ENCODE measurements at regions not wholly inside any gene's neighbourhood (a gene's known extent, or its start where the extent isn't known, plus 50 kb on each side); places are given as distances from the start of the nearest gene placed in this dataset.

DNA sequence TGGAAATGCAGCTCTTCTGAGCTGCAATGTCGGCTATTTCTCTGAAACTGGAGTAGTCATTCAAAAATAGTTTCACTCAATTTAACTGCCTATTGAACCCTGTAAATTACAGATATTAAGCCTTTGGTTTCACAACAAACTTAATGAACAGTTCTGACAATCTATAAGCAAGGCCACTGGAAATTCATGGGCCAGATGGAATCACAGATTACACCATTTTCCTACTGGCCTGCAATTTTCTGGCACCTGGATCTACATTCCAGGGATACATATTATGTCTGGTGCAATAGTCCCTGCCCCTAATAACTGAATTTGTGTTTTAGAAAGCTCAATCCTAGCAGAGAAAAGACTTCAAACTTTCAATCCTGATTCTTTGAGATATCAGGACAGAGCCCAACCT is 551.7 kb downstream of the RNF144A start:
- H3K27me3 ChIP-seq (ENCODE audit: control insufficient read depth in 3 of 3, insufficient read depth in 3 of 3, low read depth in 1 of 3, low read length in 3 of 3): no peaks in the 10 kb centered on the region
- H3K23ac ChIP-seq (ENCODE audit: low read depth, low read length, poor library complexity): no peak overlapping the region
- no peak overlapping the region for H3K18ac ChIP-seq (ENCODE audit: low read length)
- no peak overlapping the region for H3K27ac ChIP-seq (replicated peaks; ENCODE audit: low read length)
- no peak overlapping the region for H2BK12ac ChIP-seq (ENCODE audit: low read length)
- no peak overlapping the region for H2AK5ac ChIP-seq (ENCODE audit: low read depth, low read length)
- H3K9ac ChIP-seq (ENCODE audit: low read depth, low read length, poor library complexity): no peak overlapping the region
- no peaks in the 10 kb centered on the region for H3K9me3 ChIP-seq (replicated peaks in 1 of 2; ENCODE audit: control insufficient read depth in 2 of 2, insufficient read depth in 1 of 2, low read depth in 1 of 2, low read length in 2 of 2)
- no peak for DNase-seq (ENCODE audit: low spot score)
- H3K4me3 ChIP-seq (ENCODE audit: low read length in 2 of 2): no peak overlapping the region
- H2BK120ac ChIP-seq (ENCODE audit: low read depth, low read length): no peak overlapping the region
- no CpG with 5 or more reads among the region's 1 CpG for WGBS, 2 donors (ENCODE audit: extremely low coverage in 2 of 2, insufficient read length in 2 of 2, insufficient replicate concordance in 1 of 2)
- no peaks in the 10 kb centered on the region for H3K4me1 ChIP-seq (ENCODE audit: control insufficient read depth in 2 of 2, insufficient read depth in 1 of 2, low read depth in 1 of 2, low read length in 2 of 2)
- H3K36me3 ChIP-seq (replicated peaks in 1 of 2; ENCODE audit: control insufficient read depth in 2 of 2, insufficient read depth in 2 of 2, low read length in 2 of 2): no peaks in the 10 kb centered on the region
- H2AFZ ChIP-seq (ENCODE audit: low read length): no peak overlapping the region
- no peak overlapping the region for H3K14ac ChIP-seq (ENCODE audit: low read length)
- H4K8ac ChIP-seq (ENCODE audit: low read depth, low read length): no peak overlapping the region
- H3K4ac ChIP-seq (ENCODE audit: low read length): no peak overlapping the region
- no peak overlapping the region for H3K4me2 ChIP-seq (ENCODE audit: insufficient read depth, low read length, poor library complexity, severe bottlenecking)
- no peak overlapping the region for H4K91ac ChIP-seq (ENCODE audit: low read depth, low read length, poor library complexity)
- H2BK15ac ChIP-seq (ENCODE audit: low read length): no peak overlapping the region
- no peak overlapping the region for H2BK5ac ChIP-seq (ENCODE audit: low read length)
- H3K79me1 ChIP-seq (ENCODE audit: low read depth, low read length): no peaks in the 10 kb centered on the region

- H3K4me2 ChIP-seq (ENCODE audit: insufficient read depth, low read length, poor library complexity, severe bottlenecking): no peak overlapping the region
- no peak overlapping the region for H2BK120ac ChIP-seq (ENCODE audit: low read depth, low read length)
- H2AFZ ChIP-seq (ENCODE audit: low read length): no peak overlapping the region
- no peaks in the 10 kb centered on the region for H3K79me1 ChIP-seq (ENCODE audit: low read depth, low read length)
- no peak overlapping the region for H4K8ac ChIP-seq (ENCODE audit: low read depth, low read length)
- no peak overlapping the region for H3K23ac ChIP-seq (ENCODE audit: low read depth, low read length, poor library complexity)
- no peak overlapping the region for H3K27ac ChIP-seq (replicated peaks; ENCODE audit: low read length)
- H3K9me3 ChIP-seq (replicated peaks in 1 of 2; ENCODE audit: control insufficient read depth in 2 of 2, insufficient read depth in 1 of 2, low read depth in 1 of 2, low read length in 2 of 2): peaks cover 0 to 2% of the 10 kb centered on the region in 2 donors
- no peak overlapping the region for H3K4ac ChIP-seq (ENCODE audit: low read length)
- no peak overlapping the region for H2BK15ac ChIP-seq (ENCODE audit: low read length)
- no peak overlapping the region for H3K4me3 ChIP-seq (ENCODE audit: low read length in 2 of 2)
- no peak overlapping the region for H2AK5ac ChIP-seq (ENCODE audit: low read depth, low read length)
- WGBS, 2 donors (ENCODE audit: extremely low coverage in 2 of 2, insufficient read length in 2 of 2, insufficient replicate concordance in 1 of 2): no CpG with 5 or more reads among the region's 2 CpGs
- H2BK12ac ChIP-seq (ENCODE audit: low read length): no peak overlapping the region
- no peak overlapping the region for H4K91ac ChIP-seq (ENCODE audit: low read depth, low read length, poor library complexity)
- DNase-seq (ENCODE audit: low spot score): no peak
- no peak overlapping the region for H3K9ac ChIP-seq (ENCODE audit: low read depth, low read length, poor library complexity)
- no peak overlapping the region for H2BK5ac ChIP-seq (ENCODE audit: low read length)
- H3K27me3 ChIP-seq (ENCODE audit: control insufficient read depth in 3 of 3, insufficient read depth in 3 of 3, low read depth in 1 of 3, low read length in 3 of 3): peaks cover 0 to 4% (median 0%) of the 10 kb centered on the region in 3 experiments
- no peaks in the 10 kb centered on the region for H3K4me1 ChIP-seq (ENCODE audit: control insufficient read depth in 2 of 2, insufficient read depth in 1 of 2, low read depth in 1 of 2, low read length in 2 of 2)
- H3K18ac ChIP-seq (ENCODE audit: low read length): no peak overlapping the region
- H3K14ac ChIP-seq (ENCODE audit: low read length): no peak overlapping the region
- H3K36me3 ChIP-seq (replicated peaks in 1 of 2; ENCODE audit: control insufficient read depth in 2 of 2, insufficient read depth in 2 of 2, low read length in 2 of 2): no peaks in the 10 kb centered on the region
Measured at GRCh38 chr2:7471185-7471584, 554.0 kb downstream of the RNF144A start.

DNA sequence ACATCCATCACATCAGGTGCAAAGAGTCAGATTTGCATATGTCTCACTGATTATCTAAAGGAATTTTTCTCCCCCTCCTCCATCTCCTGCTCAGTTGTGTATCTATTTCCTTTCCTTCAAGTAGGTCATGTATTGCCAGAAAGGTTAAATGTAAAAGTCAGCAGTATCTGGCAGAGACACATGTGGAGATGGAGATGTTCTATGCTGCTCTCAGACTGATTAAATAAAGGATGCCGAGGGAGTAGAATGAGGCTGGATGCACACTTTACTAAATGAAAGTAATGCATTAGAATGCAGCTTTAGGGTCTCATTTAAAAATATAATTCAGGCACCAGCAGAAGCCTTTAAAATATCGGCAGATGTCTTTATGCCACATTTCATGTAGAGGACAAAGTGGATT is 555.3 kb downstream of the RNF144A start:
- Histone ChIP-seq H4K8ac (ENCODE audit: low read depth, low read length) (no peak overlapping the region), H2AK5ac (ENCODE audit: low read depth, low read length) (no peak overlapping the region), H3K27me3 (ENCODE audit: control insufficient read depth in 3 of 3, insufficient read depth in 3 of 3, low read depth in 1 of 3, low read length in 3 of 3) (peaks cover 0 to 4% (median 0%) of the 10 kb centered on the region in 3 experiments), H3K4me2 (ENCODE audit: insufficient read depth, low read length, poor library complexity, severe bottlenecking) (no peak overlapping the region), H3K79me1 (ENCODE audit: low read depth, low read length) (no peaks in the 10 kb centered on the region), H4K91ac (ENCODE audit: low read depth, low read length, poor library complexity) (no peak overlapping the region), H3K18ac (ENCODE audit: low read length) (no peak overlapping the region), H2BK120ac (ENCODE audit: low read depth, low read length) (no peak overlapping the region), H3K27ac (replicated peaks; ENCODE audit: low read length) (no peak overlapping the region), H2BK15ac (ENCODE audit: low read length) (no peak overlapping the region), H3K4me3 (ENCODE audit: low read length in 2 of 2) (no peak overlapping the region), H2BK12ac (ENCODE audit: low read length) (no peak overlapping the region), H3K36me3 (replicated peaks in 1 of 2; ENCODE audit: control insufficient read depth in 2 of 2, insufficient read depth in 2 of 2, low read length in 2 of 2) (no peaks in the 10 kb centered on the region), H3K4ac (ENCODE audit: low read length) (no peak overlapping the region), H3K9me3 (replicated peaks in 1 of 2; ENCODE audit: control insufficient read depth in 2 of 2, insufficient read depth in 1 of 2, low read depth in 1 of 2, low read length in 2 of 2) (peaks cover 0 to 2% of the 10 kb centered on the region in 2 donors), H2AFZ (ENCODE audit: low read length) (no peak overlapping the region), H2BK5ac (ENCODE audit: low read length) (no peak overlapping the region), H3K14ac (ENCODE audit: low read length) (no peak overlapping the region), H3K9ac (ENCODE audit: low read depth, low read length, poor library complexity) (no peak overlapping the region), H3K4me1 (ENCODE audit: control insufficient read depth in 2 of 2, insufficient read depth in 1 of 2, low read depth in 1 of 2, low read length in 2 of 2) (no peaks in the 10 kb centered on the region), H3K23ac (ENCODE audit: low read depth, low read length, poor library complexity) (no peak overlapping the region)
- no CpG with 5 or more reads among the region's 2 CpGs for WGBS, 2 donors (ENCODE audit: extremely low coverage in 2 of 2, insufficient read length in 2 of 2, insufficient replicate concordance in 1 of 2)
- DNase-seq (ENCODE audit: low spot score): no peak

DNA sequence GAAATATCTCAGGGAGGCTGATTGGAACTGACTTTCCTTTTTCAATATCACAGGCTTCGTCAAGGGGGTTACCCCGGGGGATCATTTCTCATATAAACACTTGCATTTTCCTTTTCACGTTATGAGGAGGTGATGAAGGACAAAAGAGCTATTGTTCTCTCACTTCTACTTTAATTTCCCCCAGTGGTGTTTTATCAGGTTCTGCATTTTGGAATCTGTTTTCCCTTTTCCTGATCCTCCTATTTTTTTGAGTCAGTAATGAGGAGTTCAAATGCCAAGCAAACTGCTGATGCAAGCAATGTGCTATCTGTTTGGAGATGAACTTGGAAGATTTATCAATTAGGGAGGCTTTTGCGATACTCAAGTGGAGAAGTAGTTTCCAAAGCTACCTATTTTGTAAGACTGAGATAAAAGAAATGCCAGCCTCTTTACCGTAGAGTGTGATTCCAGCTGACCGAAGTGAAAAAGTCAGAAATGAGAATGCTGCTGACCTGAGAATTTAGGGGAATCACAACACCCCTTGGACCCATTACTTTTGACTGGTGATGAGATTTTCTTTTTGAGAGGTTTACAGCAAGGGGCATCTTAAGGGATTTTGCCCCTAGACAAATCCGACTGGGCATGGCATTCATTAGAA is 556.0 kb downstream of the RNF144A start:
- no peak overlapping the region for H2BK120ac ChIP-seq (ENCODE audit: low read depth, low read length)
- no peak overlapping the region for H3K4me3 ChIP-seq (ENCODE audit: low read length in 2 of 2)
- H2AFZ ChIP-seq (ENCODE audit: low read length): no peak overlapping the region
- H3K27ac ChIP-seq (replicated peaks; ENCODE audit: low read length): no peak overlapping the region
- no peak for DNase-seq (ENCODE audit: low spot score)
- H3K9ac ChIP-seq (ENCODE audit: low read depth, low read length, poor library complexity): no peak overlapping the region
- no peaks in the 10 kb centered on the region for H3K79me1 ChIP-seq (ENCODE audit: low read depth, low read length)
- H3K14ac ChIP-seq (ENCODE audit: low read length): no peak overlapping the region
- no peaks in the 10 kb centered on the region for H3K4me1 ChIP-seq (ENCODE audit: control insufficient read depth in 2 of 2, insufficient read depth in 1 of 2, low read depth in 1 of 2, low read length in 2 of 2)
- H2BK5ac ChIP-seq (ENCODE audit: low read length): no peak overlapping the region
- no peak overlapping the region for H3K18ac ChIP-seq (ENCODE audit: low read length)
- WGBS, 2 donors (ENCODE audit: extremely low coverage in 2 of 2, insufficient read length in 2 of 2, insufficient replicate concordance in 1 of 2): no CpG with 5 or more reads among the region's 7 CpGs
- no peak overlapping the region for H4K8ac ChIP-seq (ENCODE audit: low read depth, low read length)
- no peak overlapping the region for H3K4ac ChIP-seq (ENCODE audit: low read length)
- H3K36me3 ChIP-seq (replicated peaks in 1 of 2; ENCODE audit: control insufficient read depth in 2 of 2, insufficient read depth in 2 of 2, low read length in 2 of 2): no peaks in the 10 kb centered on the region
- H3K4me2 ChIP-seq (ENCODE audit: insufficient read depth, low read length, poor library complexity, severe bottlenecking): no peak overlapping the region
- peaks cover 0 to 2% of the 10 kb centered on the region in 2 donors for H3K9me3 ChIP-seq (replicated peaks in 1 of 2; ENCODE audit: control insufficient read depth in 2 of 2, insufficient read depth in 1 of 2, low read depth in 1 of 2, low read length in 2 of 2)
- peaks cover 0 to 4% (median 0%) of the 10 kb centered on the region in 3 experiments for H3K27me3 ChIP-seq (ENCODE audit: control insufficient read depth in 3 of 3, insufficient read depth in 3 of 3, low read depth in 1 of 3, low read length in 3 of 3)
- H2BK12ac ChIP-seq (ENCODE audit: low read length): no peak overlapping the region
- no peak overlapping the region for H2BK15ac ChIP-seq (ENCODE audit: low read length)
- H3K23ac ChIP-seq (ENCODE audit: low read depth, low read length, poor library complexity): no peak overlapping the region
- H4K91ac ChIP-seq (ENCODE audit: low read depth, low read length, poor library complexity): no peak overlapping the region
- H2AK5ac ChIP-seq (ENCODE audit: low read depth, low read length): no peak overlapping the region

All from neuronal stem cell (in vitro differentiated cells).